GM18499 (cell line): ENCODE measurements at regions not wholly inside any gene's neighbourhood (a gene's known extent, or its start where the extent isn't known, plus 50 kb on each side); places are given as distances from the start of the nearest gene placed in this dataset.
"Not testable (repeated sequence)": the region's sequence is repeated elsewhere in the genome, so short reads cannot be mapped to it uniquely, and the experiment has no call there.

Experiments used
- ATAC-seq: cut with Tn5 transposase; IDR thresholded peaks from one replicate; pipeline ENCODE4 v1.9.1; 2021; ENCODE audit warnings: moderate number of reproducible peaks; ENCODE audit not compliant: insufficient read depth, unreplicated experiment

- no peak for ATAC-seq
These were observed 404.3 kb downstream of the HLX start for GRCh38 chr1:221283532-221283931.

DNA sequence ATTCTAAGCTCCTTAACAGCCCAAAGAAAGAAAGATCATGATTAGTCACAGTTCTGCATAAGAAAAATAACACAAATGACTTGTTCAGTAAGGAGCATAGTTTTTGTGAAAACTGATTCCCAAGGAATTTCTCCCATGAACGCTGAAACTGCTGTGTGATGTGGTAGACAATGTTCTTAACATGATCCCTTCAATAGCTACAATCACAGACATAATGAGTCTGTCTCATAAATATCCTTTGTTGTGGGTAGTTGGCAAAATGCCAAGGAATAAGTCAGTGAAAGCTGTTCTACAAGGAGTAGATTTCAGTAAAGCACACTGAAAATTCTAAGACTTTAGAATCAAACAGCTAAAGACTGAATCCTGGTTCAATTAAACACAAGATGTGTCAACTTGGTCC is 404.8 kb downstream of the HLX start:
- ATAC-seq: no peak

DNA sequence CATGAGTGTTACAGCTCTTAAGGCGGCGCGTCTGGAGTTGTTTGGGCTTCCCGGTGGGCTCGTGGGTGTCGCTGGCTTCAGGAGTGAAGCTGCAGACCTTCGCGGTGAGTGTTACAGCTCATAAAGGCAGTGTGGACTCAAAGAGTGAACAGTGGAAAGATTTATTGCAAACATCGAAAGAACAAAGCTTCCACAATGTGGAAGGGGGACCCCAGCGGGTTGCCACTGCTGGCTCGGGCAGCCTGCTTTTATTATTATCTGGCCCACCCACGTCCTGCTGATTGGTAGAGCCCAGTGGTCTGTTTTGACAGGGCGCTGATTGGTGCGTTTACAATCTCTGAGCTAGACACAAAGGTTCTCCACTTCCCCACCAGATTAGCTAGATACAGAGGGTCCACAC is 405.7 kb downstream of the HLX start:
- ATAC-seq: not testable (repeated sequence)

- ATAC-seq: not testable (repeated sequence)
These were observed 406.4 kb downstream of the HLX start for GRCh38 chr1:221285458-221286210.

GRCh38 chr1:221286399-221286798 is 407.2 kb downstream of the HLX start:
- ATAC-seq: no peak

DNA sequence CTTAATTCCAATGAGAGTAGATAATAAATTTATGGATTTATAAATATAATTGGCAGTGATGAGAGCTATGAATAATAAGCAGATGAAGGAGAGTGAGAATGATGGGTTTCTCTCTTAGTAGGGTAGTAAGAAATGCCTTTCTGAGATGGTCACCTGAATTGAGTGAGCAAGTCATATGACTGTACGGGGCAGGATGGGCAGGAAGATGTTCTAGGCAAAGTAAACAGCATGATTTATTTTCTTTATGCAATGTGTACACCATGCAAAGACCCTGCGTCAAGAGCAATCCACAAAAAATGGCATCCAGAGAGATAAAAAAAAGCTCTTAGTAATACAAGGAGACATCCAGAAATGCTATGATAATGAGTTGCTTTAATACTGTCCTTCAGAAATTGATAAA is 409.9 kb downstream of the HLX start:
- ATAC-seq: no peak

- ATAC-seq: no peak
These were observed 411.4 kb downstream of the HLX start for GRCh38 chr1:221290669-221291068.

DNA sequence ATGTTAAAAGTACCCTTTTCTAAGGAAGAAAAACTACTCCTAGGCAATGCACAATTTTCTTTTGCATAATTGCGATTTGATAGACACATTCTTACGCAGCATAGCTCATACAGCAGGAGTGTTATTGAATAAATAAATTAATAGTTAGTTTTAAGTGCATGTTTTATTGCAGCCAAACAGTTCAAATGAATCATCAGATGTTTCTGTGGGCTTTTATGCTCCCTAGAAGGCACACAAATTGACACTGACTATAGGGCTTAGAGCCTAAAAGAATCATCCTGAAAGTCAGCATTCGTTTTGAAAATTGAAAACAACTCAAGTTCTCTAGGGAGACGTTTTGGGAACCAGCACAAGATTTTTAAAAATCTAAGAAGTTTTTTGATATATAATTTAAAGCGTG is 411.9 kb downstream of the HLX start:
- ATAC-seq: no peak

GRCh38 chr1:221292652-221293051 is 413.4 kb downstream of the HLX start:
- ATAC-seq: no peak

- ATAC-seq: no peak
These were observed 415.0 kb downstream of the HLX start for GRCh38 chr1:221294242-221294641.

DNA sequence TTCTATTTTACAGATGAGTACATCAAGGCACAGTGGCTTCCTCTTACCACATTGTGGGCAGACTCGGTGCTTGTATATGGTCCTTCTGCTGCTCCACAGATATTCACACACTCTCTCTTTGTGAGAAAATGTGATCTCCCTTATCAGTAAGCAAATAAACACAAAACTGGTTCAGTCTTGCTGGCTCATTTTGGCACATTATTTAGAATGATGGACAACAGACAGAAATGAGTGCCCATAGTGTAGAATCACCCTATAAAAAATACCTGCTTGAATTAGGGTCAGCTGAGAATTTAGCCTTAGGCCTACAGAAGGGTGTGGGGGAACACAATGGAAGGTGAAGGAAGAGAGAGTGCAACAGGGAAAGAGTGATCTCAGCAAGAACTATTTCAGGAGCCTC is 423.1 kb downstream of the HLX start:
- ATAC-seq: no peak

DNA sequence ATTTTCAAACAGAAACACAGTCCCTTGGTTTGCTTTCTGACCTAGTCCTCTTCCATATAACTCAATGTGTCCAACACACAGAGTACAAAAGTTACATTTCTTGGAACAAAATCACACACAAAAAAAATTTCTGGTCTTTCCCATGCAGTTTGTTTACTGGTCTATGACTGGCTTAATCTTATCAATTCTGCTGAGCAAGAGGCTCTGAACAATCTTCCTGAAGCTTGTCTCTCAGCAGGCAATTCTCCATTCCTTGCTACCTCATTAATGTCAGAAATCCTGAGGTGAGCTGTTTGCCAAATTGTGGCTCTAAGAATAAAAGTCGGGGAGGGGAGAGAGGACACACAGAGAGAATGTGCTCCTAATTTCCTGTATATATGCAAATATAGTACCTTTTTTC is 423.6 kb downstream of the HLX start:
- ATAC-seq: no peak

DNA sequence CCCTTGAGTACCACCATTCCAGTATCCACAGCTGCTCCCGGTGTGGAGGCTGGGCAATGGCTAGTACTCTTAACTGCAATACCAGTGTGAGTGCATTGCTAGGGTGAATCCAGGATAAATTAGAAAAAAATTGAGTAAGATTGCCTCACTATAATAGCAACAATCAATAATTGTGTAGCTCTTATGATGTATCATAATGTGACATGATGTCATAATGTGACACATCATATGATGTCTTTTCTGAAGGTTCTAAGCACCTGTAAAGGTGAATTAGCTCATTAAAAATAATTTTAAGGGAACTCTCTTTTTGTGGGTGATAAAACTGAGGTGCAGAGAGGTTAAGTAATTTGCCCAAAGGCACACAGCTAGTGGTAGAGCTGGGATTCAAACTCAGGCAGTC is 424.4 kb downstream of the HLX start:
- no peak for ATAC-seq

DNA sequence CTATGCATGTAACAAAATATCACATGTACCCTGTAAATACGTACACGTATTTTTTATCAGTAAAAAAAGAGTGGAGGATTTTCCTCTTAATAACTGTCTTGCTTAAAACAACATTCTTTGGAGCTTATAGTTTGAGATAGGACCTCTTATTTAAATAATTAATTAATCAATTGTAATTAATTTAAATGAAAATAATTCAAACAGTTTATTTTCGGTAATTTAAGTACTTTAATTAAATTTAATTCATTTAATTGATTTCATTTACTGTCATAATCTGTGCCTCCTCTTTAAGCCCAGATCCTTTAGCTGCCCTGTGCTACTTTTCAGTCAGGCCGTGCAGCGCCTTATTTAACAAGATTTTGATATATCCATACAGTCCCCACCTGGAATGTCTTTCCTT is 427.0 kb downstream of the HLX start:
- ATAC-seq: no peak

GRCh38 chr1:221308534-221309511 is 429.6 kb downstream of the HLX start:
- ATAC-seq: no peak

DNA sequence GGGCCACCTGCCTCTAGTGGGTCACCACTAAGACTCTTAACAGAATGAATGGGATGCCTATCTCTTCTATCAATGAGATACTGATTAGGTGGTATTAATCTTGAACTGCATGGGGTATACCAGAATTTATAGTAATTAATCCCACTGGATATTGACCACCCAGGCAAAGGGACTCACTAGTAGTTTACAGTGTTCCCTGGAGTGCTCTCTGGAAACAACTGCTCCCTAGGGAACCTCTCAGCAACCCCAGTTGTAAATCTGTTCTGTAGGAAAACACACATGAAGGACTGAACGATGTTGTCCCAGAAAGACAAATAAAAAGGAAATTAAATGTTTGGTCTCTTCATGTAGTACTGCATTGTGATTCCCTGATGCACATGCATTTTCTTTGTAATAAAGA is 430.5 kb downstream of the HLX start:
- no peak for ATAC-seq

- no peak for ATAC-seq
These were observed 430.9 kb downstream of the HLX start for GRCh38 chr1:221310180-221310579.

- no peak for ATAC-seq
These were observed 426.6 kb downstream of the DUSP10 start for GRCh38 chr1:221315330-221315729.

DNA sequence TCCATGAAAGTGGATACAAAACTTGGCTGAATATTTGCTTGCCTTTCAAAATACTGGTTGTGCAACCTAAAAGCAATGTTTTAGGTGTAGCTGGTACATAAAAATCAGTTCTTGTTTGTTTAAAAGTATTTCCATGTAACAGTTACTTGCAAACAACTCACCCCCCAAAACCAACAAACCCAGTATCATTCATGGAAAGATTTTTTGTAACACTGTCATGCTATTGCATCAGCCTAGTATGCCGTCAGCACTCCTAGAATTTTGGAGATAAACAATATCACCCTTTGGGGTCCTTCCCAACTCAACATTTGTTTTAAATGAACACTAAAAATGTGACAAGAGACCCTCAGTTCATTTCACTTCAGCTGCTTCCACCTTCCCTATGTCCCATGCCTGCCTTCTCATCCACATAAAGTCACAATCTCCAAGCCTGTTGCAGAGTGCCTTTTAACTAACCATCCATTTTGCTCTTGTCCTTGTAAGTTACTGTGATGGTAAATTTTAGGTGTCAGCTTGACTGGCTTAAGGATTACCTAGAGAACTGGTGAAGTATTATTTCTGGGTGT is 425.3 kb downstream of the DUSP10 start:
- no peak for ATAC-seq

DNA sequence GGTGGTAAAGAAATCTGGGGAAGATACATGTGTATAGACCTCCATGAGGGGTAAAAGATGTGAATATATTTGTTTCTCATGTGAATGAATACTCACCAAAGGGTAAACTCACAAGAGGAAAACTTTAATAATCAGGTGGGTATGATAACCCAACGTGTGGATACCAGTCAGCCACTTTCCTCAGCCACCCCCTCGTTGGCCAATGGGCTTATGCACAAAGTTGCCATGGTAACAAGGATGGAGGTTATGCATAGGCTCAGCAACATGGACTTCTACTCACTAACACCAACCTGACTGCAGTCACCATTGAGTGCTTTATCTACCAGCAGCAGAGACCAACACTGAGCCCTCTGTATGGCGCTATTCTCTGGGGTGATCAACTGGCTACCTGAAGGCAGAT is 424.4 kb downstream of the DUSP10 start:
- ATAC-seq: no peak

- no peak for ATAC-seq
These were observed 413.9 kb downstream of the DUSP10 start for GRCh38 chr1:221327954-221328353.
